NB4 (cell line): ENCODE measurements at regions not wholly inside any gene's neighbourhood (a gene's known extent, or its start where the extent isn't known, plus 50 kb on each side); places are given as distances from the start of the nearest gene placed in this dataset.
"Not testable (repeated sequence)": the region's sequence is repeated elsewhere in the genome, so short reads cannot be mapped to it uniquely, and the experiment has no call there.

Source experiments
- DNase-seq: peaks from one replicate; pipeline ENCODE4 v3.0.0; 2010; ENCODE audit warnings: low read depth
- H3K4me3 ChIP-seq: one replicate; pipeline ENCODE4 v1.5.1; 2011; ENCODE audit warnings: mild to moderate bottlenecking, low read depth, low read length, moderate library complexity
- MYC ChIP-seq: IDR thresholded peaks from 2 replicates; pipeline ENCODE4 v1.6.1; 2011; ENCODE audit warnings: low read depth, low read length
- POLR2A ChIP-seq: IDR thresholded peaks from 2 replicates; pipeline ENCODE4 v1.6.1; 2011; ENCODE audit warnings: mild to moderate bottlenecking; ENCODE audit not compliant: insufficient read length; ENCODE audit errors: extremely low read depth
- TF ChIP-seq, protein P1 (sequence below): IDR thresholded peaks from 2 replicates; pipeline ENCODE4 v1.6.1; 2011; ENCODE audit warnings: low read depth, low read length
- TF ChIP-seq, protein P2 (sequence below): IDR thresholded peaks from one replicate; pipeline ENCODE4 v1.5.1; 2012; ENCODE audit warnings: low read depth, low read length

DNA sequence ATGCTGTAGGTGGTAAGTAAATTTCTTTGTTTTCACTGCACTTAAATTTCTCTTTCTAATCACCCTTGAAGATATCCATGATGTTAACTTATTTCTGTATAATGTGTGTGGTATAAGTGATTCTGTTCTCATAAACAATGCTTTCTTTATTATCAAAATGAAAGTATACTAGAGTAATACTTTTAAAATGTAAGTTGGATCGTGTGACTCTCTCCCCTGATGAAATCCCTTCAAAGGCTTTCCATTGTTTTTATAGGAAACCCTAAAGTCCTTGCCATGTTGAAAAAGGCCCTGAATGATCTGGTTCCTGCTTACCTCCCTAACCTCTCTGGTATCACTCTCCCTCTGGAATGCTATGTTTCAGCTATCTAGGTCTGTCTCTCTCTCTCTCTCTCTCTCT, 191.1 kb upstream of the LHX8 start:
- H3K4me3 ChIP-seq: no peak overlapping the region
- DNase-seq: no peak
- TF ChIP-seq POLR2A: no peak
- TF ChIP-seq, protein P1, sequence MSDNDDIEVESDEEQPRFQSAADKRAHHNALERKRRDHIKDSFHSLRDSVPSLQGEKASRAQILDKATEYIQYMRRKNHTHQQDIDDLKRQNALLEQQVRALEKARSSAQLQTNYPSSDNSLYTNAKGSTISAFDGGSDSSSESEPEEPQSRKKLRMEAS: no peak
- no peak for TF ChIP-seq MYC
- TF ChIP-seq, protein P2, sequence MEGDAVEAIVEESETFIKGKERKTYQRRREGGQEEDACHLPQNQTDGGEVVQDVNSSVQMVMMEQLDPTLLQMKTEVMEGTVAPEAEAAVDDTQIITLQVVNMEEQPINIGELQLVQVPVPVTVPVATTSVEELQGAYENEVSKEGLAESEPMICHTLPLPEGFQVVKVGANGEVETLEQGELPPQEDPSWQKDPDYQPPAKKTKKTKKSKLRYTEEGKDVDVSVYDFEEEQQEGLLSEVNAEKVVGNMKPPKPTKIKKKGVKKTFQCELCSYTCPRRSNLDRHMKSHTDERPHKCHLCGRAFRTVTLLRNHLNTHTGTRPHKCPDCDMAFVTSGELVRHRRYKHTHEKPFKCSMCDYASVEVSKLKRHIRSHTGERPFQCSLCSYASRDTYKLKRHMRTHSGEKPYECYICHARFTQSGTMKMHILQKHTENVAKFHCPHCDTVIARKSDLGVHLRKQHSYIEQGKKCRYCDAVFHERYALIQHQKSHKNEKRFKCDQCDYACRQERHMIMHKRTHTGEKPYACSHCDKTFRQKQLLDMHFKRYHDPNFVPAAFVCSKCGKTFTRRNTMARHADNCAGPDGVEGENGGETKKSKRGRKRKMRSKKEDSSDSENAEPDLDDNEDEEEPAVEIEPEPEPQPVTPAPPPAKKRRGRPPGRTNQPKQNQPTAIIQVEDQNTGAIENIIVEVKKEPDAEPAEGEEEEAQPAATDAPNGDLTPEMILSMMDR: no peak

DNA sequence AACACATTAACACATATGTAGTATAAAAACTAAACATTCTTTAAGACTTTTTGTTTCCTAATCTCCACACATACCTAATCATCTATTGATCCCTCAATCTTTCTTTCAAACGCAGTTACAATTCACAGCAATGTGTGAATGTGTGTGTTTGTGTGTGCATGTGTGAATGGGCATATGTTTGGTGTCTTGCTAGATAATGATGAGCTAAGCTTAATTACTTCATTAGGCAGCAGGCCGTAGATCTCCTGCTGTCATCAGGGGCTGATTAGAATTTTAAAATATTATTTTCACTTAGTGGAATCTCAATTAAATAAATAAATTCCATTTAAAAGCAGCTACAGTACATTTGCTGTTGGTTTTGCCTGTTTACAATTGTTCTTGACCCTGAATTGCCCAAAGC, 187.8 kb upstream of the LHX8 start:
- TF ChIP-seq MYC: no peak
- no peak for TF ChIP-seq POLR2A
- TF ChIP-seq, protein P2: no peak
- TF ChIP-seq, protein P1: no peak
- no peak overlapping the region for H3K4me3 ChIP-seq
- DNase-seq: no peak

DNA sequence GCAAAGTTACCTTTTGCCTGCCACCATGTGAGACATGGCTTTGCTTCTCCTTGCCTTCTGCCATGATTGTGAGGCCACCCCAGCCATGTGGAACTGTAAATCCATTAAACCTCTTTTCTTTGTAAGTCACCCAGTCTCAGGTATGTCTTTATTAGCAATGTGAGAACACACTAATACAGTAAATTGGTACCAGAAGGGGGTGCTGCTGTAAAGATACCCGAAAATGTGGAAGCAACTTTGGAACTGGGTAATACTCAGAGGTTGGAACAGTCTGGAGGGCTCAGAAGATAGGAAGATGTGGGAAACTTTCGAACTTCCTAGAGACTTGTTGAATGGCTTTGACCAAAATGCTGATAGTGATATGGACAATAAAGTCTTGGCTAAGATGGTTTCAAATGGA, 184.8 kb upstream of the LHX8 start:
- not testable (repeated sequence) for DNase-seq, H3K4me3 ChIP-seq

DNA sequence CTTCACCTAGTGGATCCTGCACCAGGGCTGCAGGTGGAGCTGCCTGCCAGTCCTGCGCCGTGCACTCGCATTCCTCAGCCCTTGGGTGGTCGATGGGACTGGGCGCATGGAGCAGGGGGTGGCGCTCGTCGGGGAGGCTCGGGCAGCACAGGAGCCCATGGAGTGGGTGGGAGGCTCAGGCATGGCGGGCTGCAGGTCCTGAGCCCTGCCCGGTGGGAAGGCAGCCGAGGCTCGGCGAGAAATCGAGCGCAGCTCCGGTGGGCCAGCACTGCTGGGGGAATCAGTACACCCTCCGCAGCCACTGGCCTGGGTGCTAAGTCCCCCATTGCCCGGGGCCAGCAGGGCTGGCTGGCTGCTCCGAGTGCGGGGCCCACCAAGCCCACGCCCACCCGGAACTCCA, 182.2 kb upstream of the LHX8 start:
- not testable (repeated sequence) for DNase-seq

DNA sequence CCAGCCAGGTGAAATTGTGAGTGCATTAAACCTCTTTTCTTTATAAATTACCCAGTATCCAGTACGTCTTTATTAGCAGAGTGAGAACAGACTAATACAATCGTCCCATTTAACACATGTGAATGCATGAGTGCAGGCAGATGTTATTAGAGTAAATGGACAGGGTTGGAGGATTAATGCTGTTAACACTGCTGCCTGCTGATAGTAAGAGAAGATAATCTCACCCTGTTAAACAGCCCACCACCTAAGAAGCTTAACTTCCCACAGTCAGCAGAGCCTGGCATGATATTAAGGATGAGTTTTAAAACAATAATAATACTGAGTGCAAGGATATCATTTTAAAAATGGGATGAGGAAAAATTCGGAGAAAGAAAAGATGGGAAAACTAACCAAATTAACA, 181.4 kb upstream of the LHX8 start:
- H3K4me3 ChIP-seq: no peak overlapping the region
- TF ChIP-seq, protein P2: no peak
- TF ChIP-seq, protein P1: no peak
- TF ChIP-seq POLR2A (no peak), MYC (no peak)
- no peak for DNase-seq

More for the DNA sequence above, 182.2 kb upstream of the LHX8 start:
- not testable (repeated sequence) for H3K4me3 ChIP-seq

DNA sequence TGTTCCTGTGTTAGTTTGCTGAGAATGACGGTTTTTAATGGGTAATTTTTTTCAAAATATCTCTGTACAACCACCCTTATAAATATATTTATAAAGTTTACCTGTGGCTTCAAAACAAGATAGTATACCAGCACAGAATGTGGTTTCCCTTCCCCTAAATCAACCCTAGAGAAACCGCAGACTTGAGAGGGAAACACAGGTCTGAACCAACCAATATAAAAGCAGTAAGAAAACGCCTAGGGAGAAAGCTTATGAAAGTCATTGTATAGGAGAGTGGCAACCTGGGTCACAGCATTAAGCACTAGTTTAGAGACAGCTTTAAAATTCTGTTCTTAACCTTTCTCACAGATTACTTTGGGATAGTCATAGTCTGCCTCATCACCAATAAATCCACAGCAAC, 180.6 kb upstream of the LHX8 start:
- TF ChIP-seq, protein P2: no peak
- TF ChIP-seq MYC (no peak), POLR2A (no peak)
- TF ChIP-seq, protein P1: no peak
- no peak for DNase-seq
- H3K4me3 ChIP-seq: no peak overlapping the region

DNA sequence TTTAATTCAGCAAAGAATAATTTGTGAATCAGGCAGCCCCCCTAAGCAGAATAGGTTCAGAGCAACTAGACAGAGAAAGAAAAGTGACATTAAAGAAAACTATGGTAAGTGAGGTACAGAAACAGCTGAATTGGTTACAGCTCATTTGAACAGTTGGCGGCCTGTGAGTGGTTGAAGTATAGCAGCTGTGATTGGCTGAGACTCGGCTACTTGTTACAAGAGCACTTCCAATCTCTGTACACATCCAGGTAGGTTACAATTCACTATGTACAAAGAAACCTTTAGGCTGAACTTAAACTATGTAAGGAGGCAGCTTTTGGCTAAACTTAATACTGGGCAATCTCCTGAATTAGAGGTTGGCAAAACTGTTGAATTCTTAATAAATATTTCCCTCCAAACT, 171.1 kb upstream of the LHX8 start:
- no peak overlapping the region for H3K4me3 ChIP-seq
- DNase-seq: no peak
- TF ChIP-seq, protein P2: no peak
